H1 (cell line): ENCODE measurements at regions not wholly inside any gene's neighbourhood (a gene's known extent, or its start where the extent isn't known, plus 50 kb on each side); places are given as distances from the start of the nearest gene placed in this dataset.

Source experiments
- EZH2 ChIP-seq: fragments of 200-600 bp; sonication (generic); IDR thresholded peaks from 2 replicates; pipeline ENCODE4 v1.7.1; 2012; ENCODE audit warnings: low read depth, mild to moderate bottlenecking, moderate library complexity, low read length, inconsistent platforms; ENCODE audit not compliant: severe bottlenecking
- POLR2A ChIP-seq, 2 experiments: IDR thresholded peaks; 1 replicate in 1 of 2; 2 replicates in 1 of 2; pipeline ENCODE4 v1.6.1; 2011; ENCODE audit warnings: low read depth in 2 of 2, low read length in 2 of 2, mild to moderate bottlenecking in 2 of 2; ENCODE audit errors: control extremely low read depth in 1 of 2
- RFX5 ChIP-seq: IDR thresholded peaks from 2 replicates; pipeline ENCODE4 v1.6.1; 2011; ENCODE audit warnings: low read depth, low read length, improper control_type of control experiment, borderline replicate concordance

- no peak for TF ChIP-seq EZH2
- no peak for TF ChIP-seq RFX5
- no peak for TF ChIP-seq POLR2A (IDR thresholded peaks at IDR 0.05; ENCODE audit: control extremely low read depth in 1 of 2, low read depth in 2 of 2, low read length in 2 of 2)
Observed at GRCh38 chr12:105977236-105977635, 161.5 kb downstream of the NUAK1 start (continued).
